ENCODE measurements at regions not wholly inside any gene's neighbourhood (a gene's known extent, or its start where the extent isn't known, plus 50 kb on each side); places are given as distances from the start of the nearest gene placed in this dataset.

DNA sequence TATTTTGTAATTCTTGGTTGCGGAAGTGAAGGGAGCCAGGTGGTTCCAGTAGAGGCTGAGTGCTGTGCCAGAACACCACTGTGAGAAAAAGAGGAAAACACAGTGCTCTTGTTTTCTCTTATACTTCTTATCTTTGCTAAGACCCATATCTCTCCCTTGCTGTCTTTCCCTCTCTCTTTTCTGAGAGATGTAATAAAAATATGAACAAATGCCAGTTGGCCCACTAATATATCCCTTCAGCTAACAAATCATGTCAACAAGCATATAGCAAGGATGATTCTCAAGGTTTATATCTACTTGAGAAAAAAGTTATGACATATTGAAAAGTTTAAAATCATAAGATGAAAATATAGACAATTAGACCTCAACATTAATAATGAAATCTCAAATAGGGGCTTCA, 758.3 kb downstream of the HDGFL1 start:
- TF ChIP-seq, protein P1, sequence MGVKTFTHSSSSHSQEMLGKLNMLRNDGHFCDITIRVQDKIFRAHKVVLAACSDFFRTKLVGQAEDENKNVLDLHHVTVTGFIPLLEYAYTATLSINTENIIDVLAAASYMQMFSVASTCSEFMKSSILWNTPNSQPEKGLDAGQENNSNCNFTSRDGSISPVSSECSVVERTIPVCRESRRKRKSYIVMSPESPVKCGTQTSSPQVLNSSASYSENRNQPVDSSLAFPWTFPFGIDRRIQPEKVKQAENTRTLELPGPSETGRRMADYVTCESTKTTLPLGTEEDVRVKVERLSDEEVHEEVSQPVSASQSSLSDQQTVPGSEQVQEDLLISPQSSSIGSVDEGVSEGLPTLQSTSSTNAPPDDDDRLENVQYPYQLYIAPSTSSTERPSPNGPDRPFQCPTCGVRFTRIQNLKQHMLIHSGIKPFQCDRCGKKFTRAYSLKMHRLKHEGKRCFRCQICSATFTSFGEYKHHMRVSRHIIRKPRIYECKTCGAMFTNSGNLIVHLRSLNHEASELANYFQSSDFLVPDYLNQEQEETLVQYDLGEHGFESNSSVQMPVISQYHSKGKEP (tag by site-specific recombination; IDR thresholded peaks at IDR 0.05) = no peak
- TF ChIP-seq, protein P2, sequence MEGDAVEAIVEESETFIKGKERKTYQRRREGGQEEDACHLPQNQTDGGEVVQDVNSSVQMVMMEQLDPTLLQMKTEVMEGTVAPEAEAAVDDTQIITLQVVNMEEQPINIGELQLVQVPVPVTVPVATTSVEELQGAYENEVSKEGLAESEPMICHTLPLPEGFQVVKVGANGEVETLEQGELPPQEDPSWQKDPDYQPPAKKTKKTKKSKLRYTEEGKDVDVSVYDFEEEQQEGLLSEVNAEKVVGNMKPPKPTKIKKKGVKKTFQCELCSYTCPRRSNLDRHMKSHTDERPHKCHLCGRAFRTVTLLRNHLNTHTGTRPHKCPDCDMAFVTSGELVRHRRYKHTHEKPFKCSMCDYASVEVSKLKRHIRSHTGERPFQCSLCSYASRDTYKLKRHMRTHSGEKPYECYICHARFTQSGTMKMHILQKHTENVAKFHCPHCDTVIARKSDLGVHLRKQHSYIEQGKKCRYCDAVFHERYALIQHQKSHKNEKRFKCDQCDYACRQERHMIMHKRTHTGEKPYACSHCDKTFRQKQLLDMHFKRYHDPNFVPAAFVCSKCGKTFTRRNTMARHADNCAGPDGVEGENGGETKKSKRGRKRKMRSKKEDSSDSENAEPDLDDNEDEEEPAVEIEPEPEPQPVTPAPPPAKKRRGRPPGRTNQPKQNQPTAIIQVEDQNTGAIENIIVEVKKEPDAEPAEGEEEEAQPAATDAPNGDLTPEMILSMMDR (tag by site-specific recombination; IDR thresholded peaks at IDR 0.05) = no peak
- TF ChIP-seq ZNF501 (tag by site-specific recombination; IDR thresholded peaks at IDR 0.05) (no peak), ZNF121 (tag by site-specific recombination; IDR thresholded peaks at IDR 0.05) (no peak), ZSCAN23 (tag by site-specific recombination; IDR thresholded peaks at IDR 0.05) (no peak), ZNF311 (tag by site-specific recombination; IDR thresholded peaks at IDR 0.05; ENCODE audit: borderline replicate concordance) (no peak), ZFP3 (tag by site-specific recombination; IDR thresholded peaks at IDR 0.05; ENCODE audit: low read depth) (no peak)
- TF ChIP-seq, protein P3, sequence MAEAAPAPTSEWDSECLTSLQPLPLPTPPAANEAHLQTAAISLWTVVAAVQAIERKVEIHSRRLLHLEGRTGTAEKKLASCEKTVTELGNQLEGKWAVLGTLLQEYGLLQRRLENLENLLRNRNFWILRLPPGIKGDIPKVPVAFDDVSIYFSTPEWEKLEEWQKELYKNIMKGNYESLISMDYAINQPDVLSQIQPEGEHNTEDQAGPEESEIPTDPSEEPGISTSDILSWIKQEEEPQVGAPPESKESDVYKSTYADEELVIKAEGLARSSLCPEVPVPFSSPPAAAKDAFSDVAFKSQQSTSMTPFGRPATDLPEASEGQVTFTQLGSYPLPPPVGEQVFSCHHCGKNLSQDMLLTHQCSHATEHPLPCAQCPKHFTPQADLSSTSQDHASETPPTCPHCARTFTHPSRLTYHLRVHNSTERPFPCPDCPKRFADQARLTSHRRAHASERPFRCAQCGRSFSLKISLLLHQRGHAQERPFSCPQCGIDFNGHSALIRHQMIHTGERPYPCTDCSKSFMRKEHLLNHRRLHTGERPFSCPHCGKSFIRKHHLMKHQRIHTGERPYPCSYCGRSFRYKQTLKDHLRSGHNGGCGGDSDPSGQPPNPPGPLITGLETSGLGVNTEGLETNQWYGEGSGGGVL (tag by site-specific recombination; IDR thresholded peaks at IDR 0.05) = no peak
- TF ChIP-seq, protein P4, sequence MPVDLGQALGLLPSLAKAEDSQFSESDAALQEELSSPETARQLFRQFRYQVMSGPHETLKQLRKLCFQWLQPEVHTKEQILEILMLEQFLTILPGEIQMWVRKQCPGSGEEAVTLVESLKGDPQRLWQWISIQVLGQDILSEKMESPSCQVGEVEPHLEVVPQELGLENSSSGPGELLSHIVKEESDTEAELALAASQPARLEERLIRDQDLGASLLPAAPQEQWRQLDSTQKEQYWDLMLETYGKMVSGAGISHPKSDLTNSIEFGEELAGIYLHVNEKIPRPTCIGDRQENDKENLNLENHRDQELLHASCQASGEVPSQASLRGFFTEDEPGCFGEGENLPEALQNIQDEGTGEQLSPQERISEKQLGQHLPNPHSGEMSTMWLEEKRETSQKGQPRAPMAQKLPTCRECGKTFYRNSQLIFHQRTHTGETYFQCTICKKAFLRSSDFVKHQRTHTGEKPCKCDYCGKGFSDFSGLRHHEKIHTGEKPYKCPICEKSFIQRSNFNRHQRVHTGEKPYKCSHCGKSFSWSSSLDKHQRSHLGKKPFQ (tag by site-specific recombination; IDR thresholded peaks at IDR 0.05) = no peak
